Liver (tissue), 8 donors: ENCODE measurements at regions not wholly inside any gene's neighbourhood (a gene's known extent, or its start where the extent isn't known, plus 50 kb on each side); places are given as distances from the start of the nearest gene placed in this dataset.

ENCODE experiments used
- DNase-seq: peaks from one replicate; pipeline ENCODE4 v3.0.0-alpha.2; 2017; ENCODE audit warnings: low spot score
- H3K27ac ChIP-seq, 2 donors: one replicate each; pipeline ENCODE4 v1.7.0; 2013; ENCODE audit warnings: inconsistent platforms in 2 of 2, low read length in 2 of 2, control low read depth in 1 of 2, low read depth in 1 of 2, mild to moderate bottlenecking in 1 of 2
- H3K27me3 ChIP-seq, 4 donors: one replicate each; pipeline versions ENCODE4 v1.6.1 to v1.7.0; 2013; ENCODE audit warnings: low read length in 3 of 4, inconsistent platforms in 1 of 4, mild to moderate bottlenecking in 1 of 4, moderate library complexity in 1 of 4; ENCODE audit not compliant: control insufficient read depth in 4 of 4, insufficient read depth in 4 of 4
- H3K36me3 ChIP-seq, 4 donors: one replicate each; pipeline versions ENCODE4 v1.6.1 to v1.7.0; 2013; ENCODE audit warnings: low read length in 3 of 4, mild to moderate bottlenecking in 3 of 4, low read depth in 1 of 4, moderate library complexity in 1 of 4; ENCODE audit not compliant: control insufficient read depth in 4 of 4, insufficient read depth in 3 of 4
- H3K4me1 ChIP-seq, 4 donors: one replicate each; pipeline versions ENCODE4 v1.6.1 to v1.7.0; 2013; ENCODE audit warnings: low read length in 3 of 4, mild to moderate bottlenecking in 3 of 4, moderate library complexity in 1 of 4; ENCODE audit not compliant: control insufficient read depth in 4 of 4, insufficient read depth in 4 of 4
- H3K4me3 ChIP-seq, 3 donors: one replicate each; pipeline versions ENCODE4 v1.6.1 to v1.7.0; 2013; ENCODE audit warnings: low read length in 3 of 3, control low read depth in 1 of 3, low read depth in 1 of 3, mild to moderate bottlenecking in 1 of 3
- H3K9ac ChIP-seq, 2 donors: one replicate each; pipeline ENCODE4 v1.7.0; 2013; ENCODE audit warnings: low read length in 2 of 2, mild to moderate bottlenecking in 2 of 2, moderate library complexity in 2 of 2, control low read depth in 1 of 2, low read depth in 1 of 2
- H3K9me3 ChIP-seq, 4 donors: one replicate each; pipeline versions ENCODE4 v1.6.1 to v1.7.0; 2013; ENCODE audit warnings: low read length in 3 of 4; ENCODE audit not compliant: control insufficient read depth in 4 of 4
- EGR1 ChIP-seq, 2 donors: IDR thresholded peaks; 2 replicates each; pipeline ENCODE4 v1.6.1; 2016 to 2018; ENCODE audit warnings: antibody characterized with exemption in 2 of 2, low read depth in 2 of 2
- FOXA1 ChIP-seq: IDR thresholded peaks from 2 replicates; pipeline ENCODE4 v1.6.1; 2016; ENCODE audit warnings: antibody characterized with exemption
- FOXA2 ChIP-seq: IDR thresholded peaks from 2 replicates; pipeline ENCODE4 v1.6.1; 2016; ENCODE audit warnings: antibody characterized with exemption
- GABPA ChIP-seq, 2 donors: IDR thresholded peaks in 1 of 2; conservative IDR thresholded peaks in 1 of 2; 2 replicates each; pipeline ENCODE4 v1.6.1; 2016; ENCODE audit warnings: antibody characterized with exemption in 2 of 2, mild to moderate bottlenecking in 1 of 2, moderate library complexity in 1 of 2
- HNF4A ChIP-seq, 2 donors: conservative IDR thresholded peaks; 2 replicates each; pipeline ENCODE4 v1.6.1; 2016; ENCODE audit warnings: antibody characterized with exemption in 2 of 2, mild to moderate bottlenecking in 2 of 2
- JUND ChIP-seq, 2 donors: IDR thresholded peaks; 2 replicates each; pipeline ENCODE4 v1.6.1; 2016; ENCODE audit warnings: antibody characterized with exemption in 2 of 2
- MAX ChIP-seq: IDR thresholded peaks from 2 replicates; pipeline ENCODE4 v1.6.1; 2016; ENCODE audit warnings: antibody characterized with exemption
- NR2F2 ChIP-seq: IDR thresholded peaks from 2 replicates; pipeline ENCODE4 v1.6.1; 2016; ENCODE audit warnings: antibody characterized with exemption
- RAD21 ChIP-seq, 2 donors: IDR thresholded peaks; 2 replicates each; pipeline ENCODE4 v1.6.1; 2016; ENCODE audit warnings: antibody characterized with exemption in 2 of 2, mild to moderate bottlenecking in 2 of 2
- REST ChIP-seq: IDR thresholded peaks from 2 replicates; pipeline ENCODE4 v1.6.1; 2016; ENCODE audit warnings: antibody characterized with exemption, mild to moderate bottlenecking
- SP1 ChIP-seq: IDR thresholded peaks from 2 replicates; pipeline ENCODE4 v1.6.1; 2018; ENCODE audit warnings: antibody characterized with exemption, mild to moderate bottlenecking
- YY1 ChIP-seq: IDR thresholded peaks from 2 replicates; pipeline ENCODE4 v1.6.1; 2016; ENCODE audit warnings: antibody characterized with exemption, mild to moderate bottlenecking
- WGBS: extraction: QIAGEN DNeasy Blood & Tissue Kit; methylation state at CpG from one replicate; pipeline ENCODE4 v1.1.7; 2013; 5-methylcytosine and 5-hydroxymethylcytosine counted together
- TF ChIP-seq, protein P1 (sequence below): fragments of 150-350 bp; IDR thresholded peaks from 2 replicates; pipeline ENCODE4 v1.5.1; 2017; ENCODE audit warnings: improper control_type of control experiment, low read depth, low read length; ENCODE audit not compliant: missing input control
- TF ChIP-seq, protein P2 (sequence below): IDR thresholded peaks from 2 replicates; pipeline ENCODE4 v1.6.1; 2016; ENCODE audit warnings: antibody characterized with exemption
- donor health status: healthy.
- donor health status: healthy.
- donor health status: healthy.
- donor health status: healthy.
- donor health status: healthy.

DNA sequence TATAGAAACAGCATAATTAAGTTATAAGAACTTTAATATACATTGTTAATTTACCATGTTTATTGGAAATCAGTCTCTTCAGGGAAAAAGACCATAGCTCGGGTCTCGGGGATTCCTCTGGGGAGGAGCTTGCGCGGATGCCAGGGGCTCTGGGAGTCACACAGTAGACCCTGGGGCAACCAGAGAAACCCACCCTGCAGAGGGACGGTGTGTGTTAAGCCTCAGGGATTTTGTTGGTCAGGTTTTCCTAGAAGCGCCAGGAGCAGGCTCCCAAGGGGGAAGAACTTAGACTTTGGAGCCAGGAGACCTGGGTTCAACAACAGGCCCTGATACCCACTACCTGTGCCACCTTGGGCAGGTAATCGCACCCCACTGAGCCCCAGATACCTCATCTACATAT lies 297.9 kb downstream of the MED10 start:
- H3K9me3 ChIP-seq: no peaks in the 10 kb centered on the region
- TF ChIP-seq GABPA (IDR thresholded peaks at IDR 0.05 in 1 of 2, conservative IDR thresholded peaks at IDR 0.05 in 1 of 2) (no peak), FOXA1 (no peak), YY1 (no peak), MAX (no peak), EGR1 (IDR thresholded peaks at IDR 0.05; ENCODE audit: low read depth in 2 of 2) (no peak), SP1 (no peak), NR2F2 (no peak)
- TF ChIP-seq, protein P1, sequence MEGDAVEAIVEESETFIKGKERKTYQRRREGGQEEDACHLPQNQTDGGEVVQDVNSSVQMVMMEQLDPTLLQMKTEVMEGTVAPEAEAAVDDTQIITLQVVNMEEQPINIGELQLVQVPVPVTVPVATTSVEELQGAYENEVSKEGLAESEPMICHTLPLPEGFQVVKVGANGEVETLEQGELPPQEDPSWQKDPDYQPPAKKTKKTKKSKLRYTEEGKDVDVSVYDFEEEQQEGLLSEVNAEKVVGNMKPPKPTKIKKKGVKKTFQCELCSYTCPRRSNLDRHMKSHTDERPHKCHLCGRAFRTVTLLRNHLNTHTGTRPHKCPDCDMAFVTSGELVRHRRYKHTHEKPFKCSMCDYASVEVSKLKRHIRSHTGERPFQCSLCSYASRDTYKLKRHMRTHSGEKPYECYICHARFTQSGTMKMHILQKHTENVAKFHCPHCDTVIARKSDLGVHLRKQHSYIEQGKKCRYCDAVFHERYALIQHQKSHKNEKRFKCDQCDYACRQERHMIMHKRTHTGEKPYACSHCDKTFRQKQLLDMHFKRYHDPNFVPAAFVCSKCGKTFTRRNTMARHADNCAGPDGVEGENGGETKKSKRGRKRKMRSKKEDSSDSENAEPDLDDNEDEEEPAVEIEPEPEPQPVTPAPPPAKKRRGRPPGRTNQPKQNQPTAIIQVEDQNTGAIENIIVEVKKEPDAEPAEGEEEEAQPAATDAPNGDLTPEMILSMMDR: no peak
- H3K4me3 ChIP-seq: no peak overlapping the region
- H3K4me1 ChIP-seq: no peaks in the 10 kb centered on the region
- H3K27ac ChIP-seq: no peak overlapping the region
- DNase-seq: no peak
- H3K9ac ChIP-seq: no peak overlapping the region
- WGBS: 88% methylated on average over 7 of the region's 7 CpGs
- H3K36me3 ChIP-seq: no peaks in the 10 kb centered on the region
- no peaks in the 10 kb centered on the region for H3K27me3 ChIP-seq

GRCh38 chr5:6078881-6079280 lies 299.5 kb downstream of the MED10 start:
- TF ChIP-seq RAD21 (IDR thresholded peaks at IDR 0.05): no peak
- TF ChIP-seq, protein P2, sequence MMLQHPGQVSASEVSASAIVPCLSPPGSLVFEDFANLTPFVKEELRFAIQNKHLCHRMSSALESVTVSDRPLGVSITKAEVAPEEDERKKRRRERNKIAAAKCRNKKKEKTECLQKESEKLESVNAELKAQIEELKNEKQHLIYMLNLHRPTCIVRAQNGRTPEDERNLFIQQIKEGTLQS: no peak
- no peak for TF ChIP-seq JUND (IDR thresholded peaks at IDR 0.05)
- TF ChIP-seq REST: no peak
- no peak for TF ChIP-seq FOXA2
- TF ChIP-seq HNF4A (conservative IDR thresholded peaks at IDR 0.05): no peak
- TF ChIP-seq NR2F2: no peak
- Histone ChIP-seq H3K4me3 (no peak overlapping the region), H3K27ac (no peak overlapping the region), H3K9me3 (no peaks in the 10 kb centered on the region), H3K27me3 (peaks cover 0 to 3% (median 0%) of the 10 kb centered on the region in 4 donors), H3K36me3 (no peaks in the 10 kb centered on the region), H3K9ac (no peak overlapping the region), H3K4me1 (no peaks in the 10 kb centered on the region)
- WGBS: 78% methylated on average over 5 of the region's 5 CpGs
- DNase-seq: no peak
